PFSK-1 (cell line): ENCODE measurements at regions not wholly inside any gene's neighbourhood (a gene's known extent, or its start where the extent isn't known, plus 50 kb on each side); places are given as distances from the start of the nearest gene placed in this dataset.

Experiments
- POLR2AphosphoS5 ChIP-seq: IDR thresholded peaks from 2 replicates; pipeline ENCODE4 v1.6.1; 2012; ENCODE audit warnings: low read depth, mild to moderate bottlenecking, control low read depth, low read length, moderate library complexity
- REST ChIP-seq, 2 experiments: IDR thresholded peaks; 2 replicates each; pipeline versions ENCODE4 v1.6.1 to v1.8.0; 2011 to 2012; ENCODE audit warnings: low read depth in 2 of 2, low read length in 2 of 2, control low read depth in 1 of 2, inconsistent platforms in 1 of 2, mild to moderate bottlenecking in 1 of 2, moderate library complexity in 1 of 2; ENCODE audit not compliant: insufficient read depth in 1 of 2
- SIN3A ChIP-seq: IDR thresholded peaks from 2 replicates; pipeline ENCODE4 v1.6.1; 2012; ENCODE audit warnings: mild to moderate bottlenecking, low read length, moderate library complexity, borderline replicate concordance; ENCODE audit not compliant: insufficient read depth
- TAF1 ChIP-seq: IDR thresholded peaks from 2 replicates; pipeline ENCODE4 v1.6.1; 2012; ENCODE audit warnings: low read length, control low read depth, borderline replicate concordance; ENCODE audit not compliant: insufficient read depth

- TF ChIP-seq POLR2AphosphoS5 (no peak), SIN3A (no peak), TAF1 (no peak), REST (IDR thresholded peaks at IDR 0.05; ENCODE audit: insufficient read depth in 1 of 2, low read depth in 2 of 2, low read length in 2 of 2) (no peak)
These were observed 106.4 kb upstream of the ASCC3 start for GRCh38 chr6:100987556-100987955.
